A673 (cell line): ENCODE measurements at regions not wholly inside any gene's neighbourhood (a gene's known extent, or its start where the extent isn't known, plus 50 kb on each side); places are given as distances from the start of the nearest gene placed in this dataset.

Source experiments
- EZH2 ChIP-seq: fragments of 200-600 bp; sonication (generic); IDR thresholded peaks from 2 replicates; pipeline ENCODE4 v1.6.1; 2017; ENCODE audit warnings: borderline replicate concordance, low read depth, mild to moderate bottlenecking, mixed read lengths, antibody characterized with exemption, low read length; ENCODE audit not compliant: poor library complexity, severe bottlenecking
- TF ChIP-seq, protein P1 (sequence below): fragments of 300-800, 200-600 bp; sonication (generic); conservative IDR thresholded peaks from 2 replicates; pipeline ENCODE4 v1.5.1; 2017; ENCODE audit warnings: low read depth, mild to moderate bottlenecking, antibody characterized with exemption, low read length, moderate library complexity, mixed read lengths

DNA sequence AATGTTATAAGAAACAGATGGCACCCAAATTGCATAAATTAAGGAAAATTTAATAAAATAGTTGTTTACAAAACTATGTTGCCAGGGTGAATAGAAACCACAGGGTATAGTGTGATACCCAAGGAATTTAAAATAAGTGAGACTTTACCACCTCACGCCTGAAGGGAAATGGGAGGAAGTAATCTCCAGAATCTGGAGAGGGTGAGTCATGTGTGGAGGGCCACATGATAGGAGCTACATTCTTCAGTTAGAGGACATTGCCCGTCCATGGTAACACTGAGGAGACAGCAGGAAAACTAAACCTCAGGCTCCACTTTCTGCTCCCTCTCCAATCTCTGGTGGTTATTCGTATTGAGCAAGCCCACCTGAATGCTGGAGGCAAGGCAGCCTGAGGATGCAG, 97.2 kb upstream of the NXPH2 start:
- TF ChIP-seq, protein P1, sequence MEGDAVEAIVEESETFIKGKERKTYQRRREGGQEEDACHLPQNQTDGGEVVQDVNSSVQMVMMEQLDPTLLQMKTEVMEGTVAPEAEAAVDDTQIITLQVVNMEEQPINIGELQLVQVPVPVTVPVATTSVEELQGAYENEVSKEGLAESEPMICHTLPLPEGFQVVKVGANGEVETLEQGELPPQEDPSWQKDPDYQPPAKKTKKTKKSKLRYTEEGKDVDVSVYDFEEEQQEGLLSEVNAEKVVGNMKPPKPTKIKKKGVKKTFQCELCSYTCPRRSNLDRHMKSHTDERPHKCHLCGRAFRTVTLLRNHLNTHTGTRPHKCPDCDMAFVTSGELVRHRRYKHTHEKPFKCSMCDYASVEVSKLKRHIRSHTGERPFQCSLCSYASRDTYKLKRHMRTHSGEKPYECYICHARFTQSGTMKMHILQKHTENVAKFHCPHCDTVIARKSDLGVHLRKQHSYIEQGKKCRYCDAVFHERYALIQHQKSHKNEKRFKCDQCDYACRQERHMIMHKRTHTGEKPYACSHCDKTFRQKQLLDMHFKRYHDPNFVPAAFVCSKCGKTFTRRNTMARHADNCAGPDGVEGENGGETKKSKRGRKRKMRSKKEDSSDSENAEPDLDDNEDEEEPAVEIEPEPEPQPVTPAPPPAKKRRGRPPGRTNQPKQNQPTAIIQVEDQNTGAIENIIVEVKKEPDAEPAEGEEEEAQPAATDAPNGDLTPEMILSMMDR, result no peak
- no peak for TF ChIP-seq EZH2
